NCI-H2081 (cell line): ENCODE measurements at regions not wholly inside any gene's neighbourhood (a gene's known extent, or its start where the extent isn't known, plus 50 kb on each side); places are given as distances from the start of the nearest gene placed in this dataset.

ENCODE experiments used
- DNase-seq, 2 experiments: peaks; one replicate each; lab custom pipeline; 2025; lab: John Stamatoyannopoulos, UW

GRCh38 chr13:40220299-40220935 lies 446.0 kb downstream of the FOXO1 start:
- no peak for DNase-seq

GRCh38 chr13:40221131-40221459 lies 445.3 kb downstream of the FOXO1 start:
- no peak for DNase-seq

- no peak for DNase-seq
These were observed 444.8 kb downstream of the FOXO1 start for GRCh38 chr13:40221460-40222201.

- DNase-seq, result no peak
These were observed 442.9 kb downstream of the FOXO1 start for GRCh38 chr13:40223585-40223984.

GRCh38 chr13:40228496-40228895 lies 437.9 kb downstream of the FOXO1 start:
- DNase-seq, result no peak

- DNase-seq, result no peak
These were observed 437.5 kb downstream of the FOXO1 start for GRCh38 chr13:40228990-40229389.

- DNase-seq, result no peak
These were observed 435.6 kb downstream of the FOXO1 start for GRCh38 chr13:40230833-40231266.

- no peak for DNase-seq
These were observed 435.1 kb downstream of the FOXO1 start for GRCh38 chr13:40231311-40231710.

- DNase-seq, result no peak
These were observed 434.7 kb downstream of the FOXO1 start for GRCh38 chr13:40231751-40232150.

GRCh38 chr13:40232311-40233040 lies 434.0 kb downstream of the FOXO1 start:
- DNase-seq, result no peak

GRCh38 chr13:40233731-40234195 lies 432.7 kb downstream of the FOXO1 start:
- no peak for DNase-seq

GRCh38 chr13:40235160-40235796 lies 431.2 kb downstream of the FOXO1 start:
- no peak for DNase-seq

- DNase-seq, result no peak
These were observed 429.8 kb downstream of the FOXO1 start for GRCh38 chr13:40236566-40237168.

GRCh38 chr13:40238761-40239160 lies 427.7 kb downstream of the FOXO1 start:
- no peak for DNase-seq

- DNase-seq, result no peak
These were observed 426.1 kb downstream of the FOXO1 start for GRCh38 chr13:40240293-40240692.

- DNase-seq, result no peak
These were observed 425.2 kb downstream of the FOXO1 start for GRCh38 chr13:40241125-40241798.

- no peak for DNase-seq
These were observed 423.4 kb downstream of the FOXO1 start for GRCh38 chr13:40243047-40243446.

- no peak for DNase-seq
These were observed 422.5 kb downstream of the FOXO1 start for GRCh38 chr13:40243982-40244381.

GRCh38 chr13:40245567-40245966 lies 420.9 kb downstream of the FOXO1 start:
- no peak for DNase-seq

- no peak for DNase-seq
These were observed 418.6 kb downstream of the FOXO1 start for GRCh38 chr13:40247845-40248244.

GRCh38 chr13:40251343-40252032 lies 415.0 kb downstream of the FOXO1 start:
- DNase-seq, result no peak
